WTC11 (cell line): ENCODE measurements at regions not wholly inside any gene's neighbourhood (a gene's known extent, or its start where the extent isn't known, plus 50 kb on each side); places are given as distances from the start of the nearest gene placed in this dataset.

Experiments
- ATAC-seq: fragments of 200-7000 bp; cut with Tn5 transposase; 2 replicates; pipeline ENCODE4 v1.10.0; 2021; ENCODE audit warnings: mild to moderate bottlenecking, moderate library complexity
- CTCF ChIA-PET: fragments of 300-600 bp; sonication (Branson Sonifier 250); formaldehyde crosslinking; loops from one replicate; lab custom pipeline; 2021; ENCODE audit warnings: antibody characterized with exemption; lab: Charles Lee
- POLR2A ChIA-PET: fragments of 350-600 bp; sonication (Branson Sonifier 250); formaldehyde crosslinking; loops from one replicate; lab custom pipeline; 2021; ENCODE audit warnings: antibody characterized with exemption; lab: Charles Lee
- DNase-seq: peaks from one replicate; pipeline ENCODE4 v3.0.0; 2021; ENCODE audit warnings: low spot score
- H3K27ac Mint-ChIP-seq: 2 replicates; pipeline ENCODE4 v1.8.0; 2021; ENCODE audit warnings: mixed read lengths
- H3K27me3 Mint-ChIP-seq: 2 replicates; pipeline ENCODE4 v1.8.0; 2021; ENCODE audit warnings: low read depth, mild to moderate bottlenecking, moderate library complexity, mixed read lengths
- H3K36me3 Mint-ChIP-seq: 2 replicates; pipeline ENCODE4 v1.8.0; 2021; ENCODE audit warnings: mixed read lengths
- H3K4me1 Mint-ChIP-seq: 2 replicates; pipeline ENCODE4 v1.8.0; 2022; ENCODE audit warnings: mixed read lengths
- H3K4me3 Mint-ChIP-seq: 2 replicates; pipeline ENCODE4 v1.8.0; 2021; ENCODE audit warnings: mild to moderate bottlenecking, moderate library complexity, mixed read lengths
- H3K9me3 Mint-ChIP-seq: 2 replicates; pipeline ENCODE4 v1.8.0; 2021; ENCODE audit warnings: mixed read lengths
- ATF1 ChIP-seq: sonication (generic); formaldehyde crosslinking; IDR thresholded peaks from 2 replicates; pipeline ENCODE4 v1.8.1; 2023; ENCODE audit warnings: mild to moderate bottlenecking, moderate library complexity, missing genetic modification reagents
- NFATC4 ChIP-seq: fragments of 250-450 bp; sonication (Bioruptor Pico); IDR thresholded peaks from 2 replicates; pipeline ENCODE4 v1.9.0; 2021; ENCODE audit warnings: mild to moderate bottlenecking
- NR1H2 ChIP-seq: sonication (generic); formaldehyde crosslinking; IDR thresholded peaks from 2 replicates; pipeline ENCODE4 v1.9.0; 2021; ENCODE audit warnings: mild to moderate bottlenecking, moderate library complexity, missing genetic modification reagents
- SP1 ChIP-seq: sonication (generic); formaldehyde crosslinking; conservative IDR thresholded peaks from 2 replicates; pipeline ENCODE4 v1.8.1; 2022; ENCODE audit warnings: missing genetic modification reagents
- ZNF121 ChIP-seq: sonication (generic); formaldehyde crosslinking; IDR thresholded peaks from 2 replicates; pipeline ENCODE4 v1.8.0; 2023; ENCODE audit warnings: missing genetic modification reagents
- ZNF396 ChIP-seq: fragments of 250-450 bp; sonication (Bioruptor Pico); IDR thresholded peaks from 2 replicates; pipeline ENCODE4 v1.8.0; 2021; ENCODE audit warnings: mild to moderate bottlenecking, moderate library complexity, borderline replicate concordance
- ZNF671 ChIP-seq: fragments of 250-450 bp; sonication (Bioruptor Pico); IDR thresholded peaks from 2 replicates; pipeline ENCODE4 v1.8.0; 2021; ENCODE audit warnings: mild to moderate bottlenecking
- TF ChIP-seq, protein P1 (sequence below): sonication (generic); formaldehyde crosslinking; IDR thresholded peaks from 2 replicates; pipeline ENCODE4 v1.8.0; 2022; ENCODE audit warnings: missing genetic modification reagents
- TF ChIP-seq, protein P2 (sequence below): sonication (generic); formaldehyde crosslinking; conservative IDR thresholded peaks from 2 replicates; pipeline ENCODE4 v1.8.1; 2023; ENCODE audit warnings: mild to moderate bottlenecking, low read depth, missing genetic modification reagents, moderate library complexity
- TF ChIP-seq, protein P3 (sequence below): fragments of 250-450 bp; sonication (Bioruptor Pico); IDR thresholded peaks from 2 replicates; pipeline ENCODE4 v1.8.0; 2021; ENCODE audit warnings: mild to moderate bottlenecking
- TF ChIP-seq, protein P4 (sequence below): fragments of 250-450 bp; sonication (Bioruptor Pico); IDR thresholded peaks from 2 replicates; pipeline ENCODE4 v2.1.2; 2022; ENCODE audit warnings: mild to moderate bottlenecking, moderate library complexity
- TF ChIP-seq, protein P5 (sequence below): sonication (generic); formaldehyde crosslinking; IDR thresholded peaks from 2 replicates; pipeline ENCODE4 v1.8.1; 2023; ENCODE audit warnings: mild to moderate bottlenecking, missing genetic modification reagents, moderate library complexity

DNA sequence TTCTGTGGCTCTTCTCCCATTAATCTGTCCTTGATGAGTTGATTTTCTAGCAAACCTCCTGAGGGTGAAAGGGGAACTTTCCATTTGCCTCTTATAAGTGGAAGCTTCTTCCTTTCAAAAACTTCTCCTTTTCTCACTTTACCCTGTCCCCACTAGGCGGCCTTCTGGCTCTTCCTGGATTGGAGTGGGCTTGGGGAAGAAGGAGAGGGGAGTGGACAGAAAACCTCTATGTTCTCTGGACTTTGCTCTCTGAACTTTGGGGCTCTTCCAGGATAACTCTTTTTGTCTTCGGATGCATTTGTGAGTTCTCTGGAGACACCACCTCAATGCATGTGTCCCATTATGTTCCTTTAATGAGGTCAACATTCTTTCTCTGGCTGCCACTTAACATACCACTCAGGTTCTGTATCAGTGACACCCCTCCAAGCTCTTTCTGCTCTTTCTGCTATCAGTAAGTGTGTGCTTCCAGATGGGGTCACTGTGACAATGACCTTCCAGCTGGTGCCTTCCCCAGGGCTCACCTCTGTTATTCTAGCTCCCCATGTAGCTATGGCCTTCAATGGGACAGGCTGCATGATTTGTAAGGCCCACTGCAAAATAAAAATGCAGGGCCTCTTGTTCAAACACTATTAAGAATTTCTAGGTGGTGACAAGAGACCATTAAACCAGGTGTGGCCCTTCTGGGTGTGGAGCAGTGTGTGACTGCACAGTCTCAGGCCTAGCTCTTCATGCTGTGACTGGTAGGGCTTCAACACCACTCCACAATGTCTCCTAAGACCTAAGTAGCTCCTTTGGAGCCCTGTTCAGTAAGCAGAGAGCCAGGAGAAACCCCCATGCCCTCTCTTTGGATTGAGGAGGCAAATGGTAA is 389.2 kb downstream of the EFNB2 start:
- no peaks in the 10 kb centered on the region; the same call in 1 of the 2 replicates for H3K27me3 Mint-ChIP-seq
- POLR2A ChIA-PET: no interaction called here
- no peak for DNase-seq
- H3K9me3 Mint-ChIP-seq: peaks cover 14% of the 10 kb centered on the region
- H3K36me3 Mint-ChIP-seq: peaks cover 10% of the 10 kb centered on the region
- peaks cover 53% of the 10 kb centered on the region for H3K4me1 Mint-ChIP-seq
- peak overlapping the region; percentile 89; the same call in 1 of the 2 replicates for H3K27ac Mint-ChIP-seq
- H3K4me3 Mint-ChIP-seq: no peak overlapping the region
- CTCF ChIA-PET: interaction anchor here (0.9 to 1.5 kb wide), 5 partner anchors 8 to 237 kb away, joined by 3 to 6 read pairs (median 4); no protein-coding TSS in a partner anchor
- peak; percentile 66 for ATAC-seq
- TF ChIP-seq ZNF396 (CRISPR knock-in tag): no peak
- TF ChIP-seq NFATC4 (CRISPR knock-in tag): no peak
- TF ChIP-seq, protein P1, sequence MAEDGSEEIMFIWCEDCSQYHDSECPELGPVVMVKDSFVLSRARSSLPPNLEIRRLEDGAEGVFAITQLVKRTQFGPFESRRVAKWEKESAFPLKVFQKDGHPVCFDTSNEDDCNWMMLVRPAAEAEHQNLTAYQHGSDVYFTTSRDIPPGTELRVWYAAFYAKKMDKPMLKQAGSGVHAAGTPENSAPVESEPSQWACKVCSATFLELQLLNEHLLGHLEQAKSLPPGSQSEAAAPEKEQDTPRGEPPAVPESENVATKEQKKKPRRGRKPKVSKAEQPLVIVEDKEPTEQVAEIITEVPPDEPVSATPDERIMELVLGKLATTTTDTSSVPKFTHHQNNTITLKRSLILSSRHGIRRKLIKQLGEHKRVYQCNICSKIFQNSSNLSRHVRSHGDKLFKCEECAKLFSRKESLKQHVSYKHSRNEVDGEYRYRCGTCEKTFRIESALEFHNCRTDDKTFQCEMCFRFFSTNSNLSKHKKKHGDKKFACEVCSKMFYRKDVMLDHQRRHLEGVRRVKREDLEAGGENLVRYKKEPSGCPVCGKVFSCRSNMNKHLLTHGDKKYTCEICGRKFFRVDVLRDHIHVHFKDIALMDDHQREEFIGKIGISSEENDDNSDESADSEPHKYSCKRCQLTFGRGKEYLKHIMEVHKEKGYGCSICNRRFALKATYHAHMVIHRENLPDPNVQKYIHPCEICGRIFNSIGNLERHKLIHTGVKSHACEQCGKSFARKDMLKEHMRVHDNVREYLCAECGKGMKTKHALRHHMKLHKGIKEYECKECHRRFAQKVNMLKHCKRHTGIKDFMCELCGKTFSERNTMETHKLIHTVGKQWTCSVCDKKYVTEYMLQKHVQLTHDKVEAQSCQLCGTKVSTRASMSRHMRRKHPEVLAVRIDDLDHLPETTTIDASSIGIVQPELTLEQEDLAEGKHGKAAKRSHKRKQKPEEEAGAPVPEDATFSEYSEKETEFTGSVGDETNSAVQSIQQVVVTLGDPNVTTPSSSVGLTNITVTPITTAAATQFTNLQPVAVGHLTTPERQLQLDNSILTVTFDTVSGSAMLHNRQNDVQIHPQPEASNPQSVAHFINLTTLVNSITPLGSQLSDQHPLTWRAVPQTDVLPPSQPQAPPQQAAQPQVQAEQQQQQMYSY (CRISPR knock-in tag): no peak
- TF ChIP-seq, protein P2, sequence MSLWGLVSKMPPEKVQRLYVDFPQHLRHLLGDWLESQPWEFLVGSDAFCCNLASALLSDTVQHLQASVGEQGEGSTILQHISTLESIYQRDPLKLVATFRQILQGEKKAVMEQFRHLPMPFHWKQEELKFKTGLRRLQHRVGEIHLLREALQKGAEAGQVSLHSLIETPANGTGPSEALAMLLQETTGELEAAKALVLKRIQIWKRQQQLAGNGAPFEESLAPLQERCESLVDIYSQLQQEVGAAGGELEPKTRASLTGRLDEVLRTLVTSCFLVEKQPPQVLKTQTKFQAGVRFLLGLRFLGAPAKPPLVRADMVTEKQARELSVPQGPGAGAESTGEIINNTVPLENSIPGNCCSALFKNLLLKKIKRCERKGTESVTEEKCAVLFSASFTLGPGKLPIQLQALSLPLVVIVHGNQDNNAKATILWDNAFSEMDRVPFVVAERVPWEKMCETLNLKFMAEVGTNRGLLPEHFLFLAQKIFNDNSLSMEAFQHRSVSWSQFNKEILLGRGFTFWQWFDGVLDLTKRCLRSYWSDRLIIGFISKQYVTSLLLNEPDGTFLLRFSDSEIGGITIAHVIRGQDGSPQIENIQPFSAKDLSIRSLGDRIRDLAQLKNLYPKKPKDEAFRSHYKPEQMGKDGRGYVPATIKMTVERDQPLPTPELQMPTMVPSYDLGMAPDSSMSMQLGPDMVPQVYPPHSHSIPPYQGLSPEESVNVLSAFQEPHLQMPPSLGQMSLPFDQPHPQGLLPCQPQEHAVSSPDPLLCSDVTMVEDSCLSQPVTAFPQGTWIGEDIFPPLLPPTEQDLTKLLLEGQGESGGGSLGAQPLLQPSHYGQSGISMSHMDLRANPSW (CRISPR knock-in tag): no peak
- TF ChIP-seq ZNF671 (CRISPR knock-in tag): no peak
- TF ChIP-seq, protein P3, sequence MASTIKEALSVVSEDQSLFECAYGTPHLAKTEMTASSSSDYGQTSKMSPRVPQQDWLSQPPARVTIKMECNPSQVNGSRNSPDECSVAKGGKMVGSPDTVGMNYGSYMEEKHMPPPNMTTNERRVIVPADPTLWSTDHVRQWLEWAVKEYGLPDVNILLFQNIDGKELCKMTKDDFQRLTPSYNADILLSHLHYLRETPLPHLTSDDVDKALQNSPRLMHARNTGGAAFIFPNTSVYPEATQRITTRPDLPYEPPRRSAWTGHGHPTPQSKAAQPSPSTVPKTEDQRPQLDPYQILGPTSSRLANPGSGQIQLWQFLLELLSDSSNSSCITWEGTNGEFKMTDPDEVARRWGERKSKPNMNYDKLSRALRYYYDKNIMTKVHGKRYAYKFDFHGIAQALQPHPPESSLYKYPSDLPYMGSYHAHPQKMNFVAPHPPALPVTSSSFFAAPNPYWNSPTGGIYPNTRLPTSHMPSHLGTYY (CRISPR knock-in tag): no peak
- TF ChIP-seq, protein P4, sequence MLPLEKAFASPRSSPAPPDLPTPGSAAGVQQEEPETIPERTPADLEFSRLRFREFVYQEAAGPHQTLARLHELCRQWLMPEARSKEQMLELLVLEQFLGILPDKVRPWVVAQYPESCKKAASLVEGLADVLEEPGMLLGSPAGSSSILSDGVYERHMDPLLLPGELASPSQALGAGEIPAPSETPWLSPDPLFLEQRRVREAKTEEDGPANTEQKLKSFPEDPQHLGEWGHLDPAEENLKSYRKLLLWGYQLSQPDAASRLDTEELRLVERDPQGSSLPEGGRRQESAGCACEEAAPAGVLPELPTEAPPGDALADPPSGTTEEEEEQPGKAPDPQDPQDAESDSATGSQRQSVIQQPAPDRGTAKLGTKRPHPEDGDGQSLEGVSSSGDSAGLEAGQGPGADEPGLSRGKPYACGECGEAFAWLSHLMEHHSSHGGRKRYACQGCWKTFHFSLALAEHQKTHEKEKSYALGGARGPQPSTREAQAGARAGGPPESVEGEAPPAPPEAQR (CRISPR knock-in tag): no peak
- TF ChIP-seq NR1H2 (CRISPR knock-in tag): no peak
- TF ChIP-seq, protein P5, sequence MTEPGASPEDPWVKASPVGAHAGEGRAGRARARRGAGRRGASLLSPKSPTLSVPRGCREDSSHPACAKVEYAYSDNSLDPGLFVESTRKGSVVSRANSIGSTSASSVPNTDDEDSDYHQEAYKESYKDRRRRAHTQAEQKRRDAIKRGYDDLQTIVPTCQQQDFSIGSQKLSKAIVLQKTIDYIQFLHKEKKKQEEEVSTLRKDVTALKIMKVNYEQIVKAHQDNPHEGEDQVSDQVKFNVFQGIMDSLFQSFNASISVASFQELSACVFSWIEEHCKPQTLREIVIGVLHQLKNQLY (CRISPR knock-in tag): no peak
- TF ChIP-seq ATF1 (CRISPR knock-in tag): no peak

DNA sequence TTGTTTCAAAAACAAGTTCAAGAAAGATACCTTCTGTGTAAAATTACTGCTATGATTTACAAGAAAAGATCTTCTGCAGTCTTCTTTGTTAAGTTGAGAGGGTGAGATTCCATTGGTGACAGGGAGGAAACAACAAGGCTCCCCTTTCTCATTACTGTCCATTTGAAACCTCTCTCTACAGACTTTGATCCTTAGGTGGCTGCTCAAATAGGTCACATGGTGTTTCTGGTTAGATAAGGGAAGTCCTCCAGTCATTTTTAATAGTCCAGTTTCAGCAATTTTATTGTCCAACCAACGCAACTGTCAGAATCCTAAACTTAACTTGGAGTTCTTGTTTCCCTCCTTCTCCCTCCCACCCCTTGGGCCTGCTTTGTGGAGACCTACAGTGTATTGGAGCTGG is 390.4 kb downstream of the EFNB2 start:
- ATAC-seq (no peak), DNase-seq (no peak)
- Mint-ChIP-seq H3K27me3 (no peaks in the 10 kb centered on the region; the same call in 1 of the 2 replicates), H3K27ac (peak overlapping the region; percentile 89), H3K4me1 (peaks cover 48% of the 10 kb centered on the region), H3K9me3 (peaks cover 14% of the 10 kb centered on the region), H3K36me3 (peaks cover 10% of the 10 kb centered on the region), H3K4me3 (no peak overlapping the region)
- TF ChIP-seq SP1 (CRISPR knock-in tag) (no peak), ZNF121 (no peak)
- POLR2A ChIA-PET: no interaction called here
- CTCF ChIA-PET: interaction anchor here (0.7 kb wide), 1 partner anchor 10 kb away, joined by 3 read pairs; no protein-coding TSS in a partner anchor
